HEK293 (cell line): ENCODE measurements at regions not wholly inside any gene's neighbourhood (a gene's known extent, or its start where the extent isn't known, plus 50 kb on each side); places are given as distances from the start of the nearest gene placed in this dataset.

Experiments used
- BCL11A ChIP-seq: fragments of 450-650 bp; formaldehyde crosslinking; IDR thresholded peaks from 2 replicates; pipeline ENCODE4 v1.5.1; 2016; ENCODE audit warnings: low read depth, missing biosample characterization, missing genetic modification characterization
- ZNF416 ChIP-seq: fragments of 450-650 bp; formaldehyde crosslinking; IDR thresholded peaks from 2 replicates; pipeline ENCODE4 v1.5.1; 2016; ENCODE audit warnings: missing biosample characterization, missing genetic modification characterization
- TF ChIP-seq, protein P1 (sequence below): fragments of 450-650 bp; formaldehyde crosslinking; IDR thresholded peaks from 2 replicates; pipeline ENCODE4 v1.5.1; 2016; ENCODE audit warnings: missing biosample characterization, missing genetic modification characterization
- TF ChIP-seq, protein P2 (sequence below): fragments of 450-650 bp; formaldehyde crosslinking; IDR thresholded peaks from 2 replicates; pipeline ENCODE4 v1.5.1; 2016; ENCODE audit warnings: missing biosample characterization, missing genetic modification characterization
- TF ChIP-seq, protein P3 (sequence below): fragments of 450-650 bp; formaldehyde crosslinking; optimal IDR thresholded peaks from 2 replicates; pipeline ENCODE3; 2016; ENCODE audit warnings: missing biosample characterization, mild to moderate bottlenecking, missing genetic modification characterization
- TF ChIP-seq, protein P4 (sequence below): fragments of 450-650 bp; formaldehyde crosslinking; IDR thresholded peaks from 2 replicates; pipeline ENCODE4 v1.5.1; 2016; ENCODE audit warnings: missing biosample characterization, missing genetic modification characterization

DNA sequence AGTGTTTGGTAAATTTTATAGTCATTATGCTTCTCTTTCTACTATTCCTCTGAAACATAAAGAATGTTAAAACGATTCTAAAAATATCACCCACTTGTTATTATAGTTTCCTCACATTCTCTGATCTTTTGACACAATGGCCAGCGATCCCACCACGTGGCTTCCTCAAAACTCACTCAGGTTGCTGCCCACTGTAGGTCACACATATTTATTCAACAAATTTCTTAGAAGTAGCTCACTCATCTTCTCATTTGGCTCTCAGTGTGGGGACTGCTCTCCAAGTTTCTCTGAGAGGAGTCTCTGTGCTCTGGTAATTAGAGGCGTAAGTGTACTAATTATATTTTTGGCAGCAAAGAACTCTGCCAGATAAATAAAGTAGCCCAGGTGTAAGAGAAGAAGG is 465.4 kb downstream of the CDH11 start:
- TF ChIP-seq, protein P1, sequence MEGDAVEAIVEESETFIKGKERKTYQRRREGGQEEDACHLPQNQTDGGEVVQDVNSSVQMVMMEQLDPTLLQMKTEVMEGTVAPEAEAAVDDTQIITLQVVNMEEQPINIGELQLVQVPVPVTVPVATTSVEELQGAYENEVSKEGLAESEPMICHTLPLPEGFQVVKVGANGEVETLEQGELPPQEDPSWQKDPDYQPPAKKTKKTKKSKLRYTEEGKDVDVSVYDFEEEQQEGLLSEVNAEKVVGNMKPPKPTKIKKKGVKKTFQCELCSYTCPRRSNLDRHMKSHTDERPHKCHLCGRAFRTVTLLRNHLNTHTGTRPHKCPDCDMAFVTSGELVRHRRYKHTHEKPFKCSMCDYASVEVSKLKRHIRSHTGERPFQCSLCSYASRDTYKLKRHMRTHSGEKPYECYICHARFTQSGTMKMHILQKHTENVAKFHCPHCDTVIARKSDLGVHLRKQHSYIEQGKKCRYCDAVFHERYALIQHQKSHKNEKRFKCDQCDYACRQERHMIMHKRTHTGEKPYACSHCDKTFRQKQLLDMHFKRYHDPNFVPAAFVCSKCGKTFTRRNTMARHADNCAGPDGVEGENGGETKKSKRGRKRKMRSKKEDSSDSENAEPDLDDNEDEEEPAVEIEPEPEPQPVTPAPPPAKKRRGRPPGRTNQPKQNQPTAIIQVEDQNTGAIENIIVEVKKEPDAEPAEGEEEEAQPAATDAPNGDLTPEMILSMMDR: no peak
- TF ChIP-seq ZNF416 (tag by site-specific recombination) (no peak), BCL11A (no peak)
- TF ChIP-seq, protein P2, sequence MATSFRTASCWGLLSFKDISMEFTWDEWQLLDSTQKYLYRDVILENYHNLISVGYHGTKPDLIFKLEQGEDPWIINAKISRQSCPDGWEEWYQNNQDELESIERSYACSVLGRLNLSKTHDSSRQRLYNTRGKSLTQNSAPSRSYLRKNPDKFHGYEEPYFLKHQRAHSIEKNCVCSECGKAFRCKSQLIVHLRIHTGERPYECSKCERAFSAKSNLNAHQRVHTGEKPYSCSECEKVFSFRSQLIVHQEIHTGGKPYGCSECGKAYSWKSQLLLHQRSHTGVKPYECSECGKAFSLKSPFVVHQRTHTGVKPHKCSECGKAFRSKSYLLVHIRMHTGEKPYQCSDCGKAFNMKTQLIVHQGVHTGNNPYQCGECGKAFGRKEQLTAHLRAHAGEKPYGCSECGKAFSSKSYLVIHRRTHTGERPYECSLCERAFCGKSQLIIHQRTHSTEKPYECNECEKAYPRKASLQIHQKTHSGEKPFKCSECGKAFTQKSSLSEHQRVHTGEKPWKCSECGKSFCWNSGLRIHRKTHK (tag by site-specific recombination): no peak
- TF ChIP-seq, protein P3, sequence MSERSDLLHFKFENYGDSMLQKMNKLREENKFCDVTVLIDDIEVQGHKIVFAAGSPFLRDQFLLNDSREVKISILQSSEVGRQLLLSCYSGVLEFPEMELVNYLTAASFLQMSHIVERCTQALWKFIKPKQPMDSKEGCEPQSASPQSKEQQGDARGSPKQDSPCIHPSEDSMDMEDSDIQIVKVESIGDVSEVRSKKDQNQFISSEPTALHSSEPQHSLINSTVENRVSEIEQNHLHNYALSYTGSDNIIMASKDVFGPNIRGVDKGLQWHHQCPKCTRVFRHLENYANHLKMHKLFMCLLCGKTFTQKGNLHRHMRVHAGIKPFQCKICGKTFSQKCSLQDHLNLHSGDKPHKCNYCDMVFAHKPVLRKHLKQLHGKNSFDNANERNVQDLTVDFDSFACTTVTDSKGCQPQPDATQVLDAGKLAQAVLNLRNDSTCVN (tag by site-specific recombination): no peak
- TF ChIP-seq, protein P4, sequence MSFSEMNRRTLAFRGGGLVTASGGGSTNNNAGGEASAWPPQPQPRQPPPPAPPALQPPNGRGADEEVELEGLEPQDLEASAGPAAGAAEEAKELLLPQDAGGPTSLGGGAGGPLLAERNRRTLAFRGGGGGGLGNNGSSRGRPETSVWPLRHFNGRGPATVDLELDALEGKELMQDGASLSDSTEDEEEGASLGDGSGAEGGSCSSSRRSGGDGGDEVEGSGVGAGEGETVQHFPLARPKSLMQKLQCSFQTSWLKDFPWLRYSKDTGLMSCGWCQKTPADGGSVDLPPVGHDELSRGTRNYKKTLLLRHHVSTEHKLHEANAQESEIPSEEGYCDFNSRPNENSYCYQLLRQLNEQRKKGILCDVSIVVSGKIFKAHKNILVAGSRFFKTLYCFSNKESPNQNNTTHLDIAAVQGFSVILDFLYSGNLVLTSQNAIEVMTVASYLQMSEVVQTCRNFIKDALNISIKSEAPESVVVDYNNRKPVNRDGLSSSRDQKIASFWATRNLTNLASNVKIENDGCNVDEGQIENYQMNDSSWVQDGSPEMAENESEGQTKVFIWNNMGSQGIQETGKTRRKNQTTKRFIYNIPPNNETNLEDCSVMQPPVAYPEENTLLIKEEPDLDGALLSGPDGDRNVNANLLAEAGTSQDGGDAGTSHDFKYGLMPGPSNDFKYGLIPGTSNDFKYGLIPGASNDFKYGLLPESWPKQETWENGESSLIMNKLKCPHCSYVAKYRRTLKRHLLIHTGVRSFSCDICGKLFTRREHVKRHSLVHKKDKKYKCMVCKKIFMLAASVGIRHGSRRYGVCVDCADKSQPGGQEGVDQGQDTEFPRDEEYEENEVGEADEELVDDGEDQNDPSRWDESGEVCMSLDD (tag by site-specific recombination): no peak
